ELR (cell line): ENCODE measurements at regions not wholly inside any gene's neighbourhood (a gene's known extent, or its start where the extent isn't known, plus 50 kb on each side); places are given as distances from the start of the nearest gene placed in this dataset.

Experiments used
- DNase-seq: peaks from one replicate; pipeline ENCODE4 v3.0.0-alpha.2; 2015; ENCODE audit warnings: low read depth

DNA sequence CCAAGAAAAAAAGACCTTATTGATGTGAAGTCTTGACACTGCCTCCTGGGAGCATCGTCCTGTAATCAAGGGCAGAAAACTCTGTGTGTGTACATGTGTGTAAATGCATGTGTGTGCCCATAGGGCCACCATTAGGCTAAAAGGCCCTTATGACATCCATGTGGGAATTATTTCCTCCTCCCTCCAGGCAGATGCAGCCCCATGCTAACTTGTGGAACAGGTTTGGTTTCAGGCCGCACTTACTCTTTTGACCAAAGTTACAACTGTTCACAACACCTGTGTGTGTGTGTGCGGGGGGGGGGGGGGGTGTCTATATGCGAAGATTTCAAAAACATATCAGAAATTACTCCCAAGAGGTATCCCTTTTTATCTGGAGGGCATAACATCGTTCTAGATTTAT, 87.4 kb upstream of the SLC14A2 start:
- no peak for DNase-seq

GRCh38 chr18:45528712-45529336, 86.5 kb upstream of the SLC14A2 start:
- no peak for DNase-seq

DNA sequence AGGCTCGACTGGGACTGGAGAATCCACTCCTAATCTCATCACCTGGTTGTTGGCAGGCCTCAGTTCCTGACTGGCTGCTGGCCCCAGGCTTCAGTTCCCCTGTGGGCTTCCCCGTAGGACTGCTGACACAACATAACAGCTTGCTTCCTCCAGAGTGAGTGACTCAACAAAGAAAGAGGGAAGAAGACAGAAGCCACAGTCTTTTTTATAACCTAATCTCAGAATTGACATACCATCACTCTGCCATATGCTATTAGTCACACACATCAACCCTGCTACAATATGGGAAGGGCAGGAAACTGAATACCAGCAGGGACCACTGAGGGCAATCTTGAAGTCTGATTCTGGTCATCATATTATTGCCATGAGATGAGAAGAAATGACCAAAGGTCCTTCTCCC, 76.8 kb upstream of the SLC14A2 start:
- no peak for DNase-seq

DNA sequence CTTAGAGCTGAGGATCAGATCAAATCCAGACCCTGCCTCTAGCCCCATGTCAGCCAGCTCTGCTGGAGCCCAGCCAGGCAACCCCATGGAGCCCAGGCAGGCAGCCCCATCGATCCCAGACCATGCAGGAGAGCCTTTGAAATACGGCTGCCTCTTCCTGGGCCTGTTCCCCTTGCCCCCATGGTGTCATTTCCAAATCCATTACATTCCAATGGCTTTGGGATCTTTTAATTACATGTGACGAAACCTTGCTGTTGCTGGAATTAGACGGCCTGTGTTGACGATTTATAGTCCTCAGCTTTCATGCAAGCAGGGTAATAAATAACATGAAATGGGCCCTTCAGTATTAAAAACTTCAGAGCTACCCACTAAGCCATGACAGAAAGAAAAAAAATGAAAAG, 75.8 kb upstream of the SLC14A2 start:
- no peak for DNase-seq

DNA sequence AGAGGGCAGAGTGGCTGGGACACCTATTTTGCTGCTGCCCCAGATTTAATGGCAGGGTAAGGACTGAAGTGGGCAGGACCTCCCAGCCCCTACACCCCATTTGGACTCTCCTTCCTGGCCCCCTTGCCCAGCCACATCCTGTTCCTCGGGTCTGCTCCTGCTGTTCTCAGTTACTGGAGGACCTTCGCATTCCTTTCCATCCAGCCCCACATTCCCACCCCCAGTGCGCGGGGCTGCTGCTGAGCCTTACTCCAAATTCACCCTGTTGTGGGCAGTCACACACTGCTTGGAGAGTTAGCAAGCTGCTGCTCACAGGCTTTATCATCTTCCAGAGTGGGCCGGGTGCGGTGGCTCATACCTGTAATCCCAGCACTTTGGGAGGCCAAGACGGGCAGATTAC, 75.2 kb upstream of the SLC14A2 start:
- DNase-seq, result no peak

- DNase-seq, result no peak
These were observed 73.9 kb upstream of the SLC14A2 start for GRCh38 chr18:45541421-45541820.

GRCh38 chr18:45542043-45542442, 73.2 kb upstream of the SLC14A2 start:
- DNase-seq, result no peak

DNA sequence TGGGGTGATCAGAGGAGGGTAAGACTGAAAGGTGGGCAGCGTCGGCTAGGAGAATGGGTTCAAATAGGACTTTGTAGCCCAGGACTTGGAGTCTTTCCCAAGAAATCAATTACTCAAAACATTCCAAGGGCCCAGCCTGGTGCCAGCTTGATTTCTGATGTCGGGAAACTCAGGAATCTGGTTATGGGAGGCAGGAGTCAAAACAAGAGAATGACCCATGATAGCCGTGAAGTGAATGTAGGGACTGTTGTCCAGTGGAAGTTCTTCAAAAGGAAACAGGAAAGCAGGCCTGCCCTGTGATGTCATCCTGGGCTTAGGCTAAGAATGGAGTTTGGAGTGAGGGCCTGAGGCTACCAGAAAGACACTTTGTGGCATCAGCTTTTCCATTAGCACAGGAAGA, 67.4 kb upstream of the SLC14A2 start:
- no peak for DNase-seq

GRCh38 chr18:45548614-45549013, 66.7 kb upstream of the SLC14A2 start:
- no peak for DNase-seq

GRCh38 chr18:45549290-45549689, 66.0 kb upstream of the SLC14A2 start:
- DNase-seq, result no peak

DNA sequence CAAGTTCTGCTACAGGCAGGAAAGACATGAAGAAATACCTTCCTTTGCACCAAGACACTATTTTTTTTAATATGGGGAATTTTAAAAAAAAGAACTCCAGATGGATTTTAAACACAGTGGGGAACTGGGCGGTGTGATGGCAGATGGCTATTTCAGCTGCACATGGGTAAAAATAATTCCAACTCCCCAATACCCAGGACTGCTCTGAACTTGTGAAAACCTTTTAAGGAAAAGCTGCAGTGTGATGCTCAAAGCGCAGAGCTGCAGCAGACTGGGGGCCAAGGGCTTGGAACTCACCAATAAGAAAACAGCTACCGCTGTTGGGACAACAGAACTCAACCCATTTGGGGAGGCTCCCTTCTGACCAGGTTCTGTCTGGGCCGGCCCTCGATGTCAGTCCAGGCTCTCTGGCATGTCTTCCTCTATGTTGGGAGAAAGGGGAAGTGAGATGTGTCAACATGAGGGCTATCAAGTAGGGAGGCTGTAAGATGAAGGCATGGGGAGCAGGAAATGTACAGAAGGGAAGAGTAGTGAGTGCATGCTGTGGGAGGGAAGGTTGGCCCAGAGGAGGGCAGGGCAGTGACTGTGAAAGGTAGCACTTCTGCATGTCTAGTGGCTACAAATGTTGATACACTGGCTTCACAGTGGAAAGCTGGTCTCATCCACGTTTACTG, 64.0 kb upstream of the SLC14A2 start:
- DNase-seq, result no peak

- no peak for DNase-seq
These were observed 61.4 kb upstream of the SLC14A2 start for GRCh38 chr18:45553723-45554388.

GRCh38 chr18:45554389-45554737, 60.9 kb upstream of the SLC14A2 start:
- DNase-seq, result no peak

DNA sequence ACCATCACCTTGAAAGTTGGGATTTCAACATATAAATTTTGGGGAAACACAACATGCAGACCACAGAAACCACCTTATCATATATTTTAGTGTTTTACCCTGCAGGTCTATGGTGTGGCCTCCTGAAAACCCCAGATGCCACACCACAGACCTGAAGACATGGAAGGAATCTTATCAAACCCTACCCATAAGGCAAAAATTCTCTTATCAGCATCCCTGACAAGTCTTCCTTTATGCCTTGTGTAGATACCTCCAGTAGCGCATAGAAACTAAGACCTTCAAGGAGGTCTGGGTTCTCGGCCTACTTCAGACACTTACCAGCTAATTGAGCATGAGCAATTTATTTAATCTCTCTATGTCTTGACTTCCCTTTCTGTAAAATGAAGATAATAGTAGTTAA, 59.1 kb upstream of the SLC14A2 start:
- DNase-seq, result no peak

DNA sequence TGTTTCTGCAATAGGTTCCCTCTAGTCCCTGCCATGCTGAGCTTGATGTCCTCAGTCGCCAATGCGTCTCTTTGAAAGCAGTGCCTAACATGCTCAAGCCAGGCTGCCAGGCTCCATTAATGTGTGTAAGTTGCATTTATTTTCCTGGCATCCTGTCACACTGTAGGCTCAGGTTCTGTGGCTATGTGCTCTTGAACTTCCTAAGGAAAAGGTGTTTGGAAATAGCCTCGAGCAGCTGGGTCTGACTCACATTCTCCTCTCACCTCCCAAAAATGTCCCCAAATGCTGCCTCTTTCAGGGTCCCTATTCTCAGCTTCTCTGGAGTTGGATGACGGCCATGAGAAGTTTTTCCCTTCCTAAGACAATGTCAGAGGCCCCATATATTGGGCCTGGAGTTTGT, 58.0 kb upstream of the SLC14A2 start:
- no peak for DNase-seq

DNA sequence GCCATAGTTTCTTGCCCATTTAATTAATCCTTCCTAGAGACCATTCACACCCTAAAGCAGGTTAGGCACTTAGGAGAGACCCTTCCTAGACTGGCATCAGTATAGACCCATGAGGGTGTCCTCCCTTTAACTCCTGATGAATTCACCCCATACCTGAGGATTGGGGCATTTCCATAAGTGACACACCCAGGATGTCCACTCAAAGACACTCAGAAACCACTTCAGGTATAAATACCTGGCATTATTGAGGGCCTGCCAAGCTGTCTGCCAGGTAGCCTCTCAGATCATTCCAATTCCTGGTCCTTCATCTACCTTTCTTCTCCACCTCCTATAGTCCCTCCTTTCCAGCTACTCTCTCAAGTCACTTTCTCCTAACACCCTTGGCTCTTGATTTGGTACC, 57.5 kb upstream of the SLC14A2 start:
- DNase-seq, result no peak

DNA sequence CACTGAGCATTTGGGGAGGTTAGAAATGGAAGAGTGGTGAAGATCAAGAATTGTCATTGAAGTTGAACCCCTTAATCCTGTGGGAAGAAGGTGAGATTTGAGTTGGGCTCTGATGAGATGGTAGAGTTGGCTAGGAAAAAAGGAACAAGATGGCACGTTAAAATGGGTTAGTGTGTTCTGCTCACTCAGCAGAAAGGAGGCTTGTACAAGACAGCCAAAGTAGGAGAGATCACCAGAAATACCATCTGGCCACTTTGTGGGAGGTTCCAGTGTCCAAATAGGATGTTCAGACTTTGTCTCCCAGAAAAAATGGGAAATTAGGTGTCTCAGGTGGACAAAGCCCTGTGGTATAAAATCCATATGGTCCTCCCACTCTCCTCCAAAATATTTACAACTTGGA, 56.0 kb upstream of the SLC14A2 start:
- DNase-seq, result no peak

- no peak for DNase-seq
These were observed 54.4 kb upstream of the SLC14A2 start for GRCh38 chr18:45560870-45561269.

GRCh38 chr18:45562567-45563479, 52.5 kb upstream of the SLC14A2 start:
- DNase-seq, result no peak

- no peak for DNase-seq
These were observed 49.9 kb upstream of the SLC14A2 start for GRCh38 chr18:45565280-45565970.
